SK-N-SH treated with all-trans-retinoic acid at 6 μM for 48 hours (cell line): ENCODE measurements at regions not wholly inside any gene's neighbourhood (a gene's known extent, or its start where the extent isn't known, plus 50 kb on each side); places are given as distances from the start of the nearest gene placed in this dataset.
"Not testable (repeated sequence)": the region's sequence is repeated elsewhere in the genome, so short reads cannot be mapped to it uniquely, and the experiment has no call there.

ENCODE experiments used
- ATAC-seq: fragments of 200-7000 bp; cut with Tn5 transposase; 3 replicates; pipeline ENCODE4 v1.9.1; 2020; ENCODE audit warnings: mild to moderate bottlenecking, moderate library complexity
- ARNTL ChIP-seq: fragments of 450-650 bp; formaldehyde crosslinking; IDR thresholded peaks from 2 replicates; pipeline ENCODE4 v1.5.0; 2020; ENCODE audit warnings: low read depth, mild to moderate bottlenecking, moderate library complexity, borderline replicate concordance
- BACH2 ChIP-seq: fragments of 250-450 bp; sonication (Bioruptor Pico); IDR thresholded peaks from 2 replicates; pipeline ENCODE4 v1.9.0; 2021; ENCODE audit warnings: mild to moderate bottlenecking, borderline replicate concordance
- CSDC2 ChIP-seq: fragments of 250-450 bp; sonication (Bioruptor Pico); IDR thresholded peaks from 2 replicates; pipeline ENCODE4 v1.5.0; 2020; ENCODE audit warnings: mild to moderate bottlenecking, moderate library complexity
- CSRNP3 ChIP-seq: fragments of 250-450 bp; sonication (Bioruptor Pico); IDR thresholded peaks from 2 replicates; pipeline ENCODE4 v1.5.1; 2021; ENCODE audit warnings: mild to moderate bottlenecking, moderate library complexity
- ESRRG ChIP-seq: fragments of 250-450 bp; sonication (Bioruptor Pico); IDR thresholded peaks from 2 replicates; pipeline ENCODE4 v1.6.1; 2021; ENCODE audit warnings: mild to moderate bottlenecking
- GLIS3 ChIP-seq: fragments of 250-450 bp; sonication (Bioruptor Pico); IDR thresholded peaks from 2 replicates; pipeline ENCODE4 v1.5.0; 2020; ENCODE audit warnings: mild to moderate bottlenecking, moderate library complexity
- OSR1 ChIP-seq: fragments of 250-450 bp; sonication (Bioruptor Pico); IDR thresholded peaks from 2 replicates; pipeline ENCODE4 v1.8.0; 2022; ENCODE audit warnings: moderate library complexity, mild to moderate bottlenecking, inconsistent platforms
- PATZ1 ChIP-seq: fragments of 250-450 bp; sonication (Bioruptor Pico); IDR thresholded peaks from 2 replicates; pipeline ENCODE4 v1.8.0; 2020; ENCODE audit warnings: mild to moderate bottlenecking, moderate library complexity, borderline replicate concordance
- PPARA ChIP-seq: fragments of 250-450 bp; sonication (Bioruptor Pico); IDR thresholded peaks from 2 replicates; pipeline ENCODE4 v1.5.0; 2020; ENCODE audit warnings: mild to moderate bottlenecking, borderline replicate concordance
- RARB ChIP-seq: fragments of 250-450 bp; sonication (Bioruptor Pico); IDR thresholded peaks from 2 replicates; pipeline ENCODE4 v1.8.0; 2021; ENCODE audit warnings: mild to moderate bottlenecking, moderate library complexity
- TCF4 ChIP-seq: fragments of 250-450 bp; sonication (Bioruptor Pico); IDR thresholded peaks from 2 replicates; pipeline ENCODE4 v1.8.0; 2021; ENCODE audit warnings: mild to moderate bottlenecking, moderate library complexity, borderline replicate concordance
- TOX ChIP-seq: fragments of 250-450 bp; sonication (Bioruptor Pico); IDR thresholded peaks from 2 replicates; pipeline ENCODE4 v1.8.0; 2021; ENCODE audit warnings: mild to moderate bottlenecking, moderate library complexity, borderline replicate concordance
- ZC3H10 ChIP-seq: fragments of 250-450 bp; sonication (Bioruptor Pico); IDR thresholded peaks from 2 replicates; pipeline ENCODE4 v1.5.1; 2021; ENCODE audit warnings: mild to moderate bottlenecking, moderate library complexity
- ZFP3 ChIP-seq: fragments of 250-450 bp; sonication (Bioruptor Pico); IDR thresholded peaks from 2 replicates; pipeline ENCODE4 v1.5.0; 2020; ENCODE audit warnings: mild to moderate bottlenecking, moderate library complexity
- ZFP30 ChIP-seq: fragments of 450-650 bp; formaldehyde crosslinking; IDR thresholded peaks from 2 replicates; pipeline ENCODE4 v1.5.0; 2022; ENCODE audit warnings: mild to moderate bottlenecking, moderate library complexity
- ZNF565 ChIP-seq: fragments of 450-650 bp; formaldehyde crosslinking; conservative IDR thresholded peaks from 2 replicates; pipeline ENCODE4 v1.5.0; 2020; ENCODE audit warnings: low read depth, mild to moderate bottlenecking, moderate library complexity
- ZNF70 ChIP-seq: fragments of 450-650 bp; formaldehyde crosslinking; IDR thresholded peaks from 2 replicates; pipeline ENCODE4 v1.5.0; 2020; ENCODE audit warnings: mild to moderate bottlenecking, moderate library complexity
- ZNF8 ChIP-seq: fragments of 450-650 bp; formaldehyde crosslinking; IDR thresholded peaks from 2 replicates; pipeline ENCODE4 v1.5.0; 2020; ENCODE audit warnings: mild to moderate bottlenecking, moderate library complexity
- TF ChIP-seq, protein P1 (sequence below): fragments of 250-450 bp; sonication (Bioruptor Pico); IDR thresholded peaks from 2 replicates; pipeline ENCODE4 v1.8.0; 2021; ENCODE audit warnings: low read depth, mild to moderate bottlenecking, moderate library complexity, borderline replicate concordance
- TF ChIP-seq, protein P2 (sequence below): fragments of 250-450 bp; sonication (Bioruptor Pico); IDR thresholded peaks from 2 replicates; pipeline ENCODE4 v1.5.1; 2020; ENCODE audit warnings: low read depth, mild to moderate bottlenecking, moderate library complexity
- TF ChIP-seq, protein P3 (sequence below): fragments of 250-450 bp; sonication (Bioruptor Pico); IDR thresholded peaks from 2 replicates; pipeline ENCODE4 v1.5.0; 2020; ENCODE audit warnings: mild to moderate bottlenecking, moderate library complexity

- no peak for TF ChIP-seq PPARA (CRISPR knock-in tag)
- TF ChIP-seq, protein P1, sequence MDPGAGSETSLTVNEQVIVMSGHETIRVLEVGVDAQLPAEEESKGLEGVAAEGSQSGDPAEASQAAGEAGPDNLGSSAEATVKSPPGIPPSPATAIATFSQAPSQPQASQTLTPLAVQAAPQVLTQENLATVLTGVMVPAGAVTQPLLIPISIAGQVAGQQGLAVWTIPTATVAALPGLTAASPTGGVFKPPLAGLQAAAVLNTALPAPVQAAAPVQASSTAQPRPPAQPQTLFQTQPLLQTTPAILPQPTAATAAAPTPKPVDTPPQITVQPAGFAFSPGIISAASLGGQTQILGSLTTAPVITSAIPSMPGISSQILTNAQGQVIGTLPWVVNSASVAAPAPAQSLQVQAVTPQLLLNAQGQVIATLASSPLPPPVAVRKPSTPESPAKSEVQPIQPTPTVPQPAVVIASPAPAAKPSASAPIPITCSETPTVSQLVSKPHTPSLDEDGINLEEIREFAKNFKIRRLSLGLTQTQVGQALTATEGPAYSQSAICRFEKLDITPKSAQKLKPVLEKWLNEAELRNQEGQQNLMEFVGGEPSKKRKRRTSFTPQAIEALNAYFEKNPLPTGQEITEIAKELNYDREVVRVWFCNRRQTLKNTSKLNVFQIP = no peak
- TF ChIP-seq TOX = no peak
- ATAC-seq = no peak
These were observed 98.9 kb upstream of the NANOS1 start for GRCh38 chr10:118930614-118931013.

- ATAC-seq = no peak
- no peak for TF ChIP-seq ZFP3 (CRISPR knock-in tag)
- no peak for TF ChIP-seq TOX
- TF ChIP-seq CSDC2 (CRISPR knock-in tag) = no peak
- TF ChIP-seq ZNF70 (CRISPR knock-in tag) = no peak
- TF ChIP-seq, protein P2, sequence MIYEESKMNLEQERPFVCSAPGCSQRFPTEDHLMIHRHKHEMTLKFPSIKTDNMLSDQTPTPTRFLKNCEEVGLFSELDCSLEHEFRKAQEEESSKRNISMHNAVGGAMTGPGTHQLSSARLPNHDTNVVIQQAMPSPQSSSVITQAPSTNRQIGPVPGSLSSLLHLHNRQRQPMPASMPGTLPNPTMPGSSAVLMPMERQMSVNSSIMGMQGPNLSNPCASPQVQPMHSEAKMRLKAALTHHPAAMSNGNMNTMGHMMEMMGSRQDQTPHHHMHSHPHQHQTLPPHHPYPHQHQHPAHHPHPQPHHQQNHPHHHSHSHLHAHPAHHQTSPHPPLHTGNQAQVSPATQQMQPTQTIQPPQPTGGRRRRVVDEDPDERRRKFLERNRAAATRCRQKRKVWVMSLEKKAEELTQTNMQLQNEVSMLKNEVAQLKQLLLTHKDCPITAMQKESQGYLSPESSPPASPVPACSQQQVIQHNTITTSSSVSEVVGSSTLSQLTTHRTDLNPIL (CRISPR knock-in tag) = no peak
- no peak for TF ChIP-seq ZC3H10
- no peak for TF ChIP-seq ARNTL (CRISPR knock-in tag)
- TF ChIP-seq ZFP30 (CRISPR knock-in tag) = no peak
- no peak for TF ChIP-seq ESRRG (CRISPR knock-in tag)
- no peak for TF ChIP-seq PPARA (CRISPR knock-in tag)
- no peak for TF ChIP-seq ZNF565 (CRISPR knock-in tag)
- TF ChIP-seq BACH2 (CRISPR knock-in tag) = no peak
- no peak for TF ChIP-seq GLIS3 (CRISPR knock-in tag)
- TF ChIP-seq RARB (CRISPR knock-in tag) = no peak
- no peak for TF ChIP-seq TCF4 (CRISPR knock-in tag)
- no peak for TF ChIP-seq ZNF8
- TF ChIP-seq CSRNP3 (CRISPR knock-in tag) = no peak
- TF ChIP-seq, protein P3, sequence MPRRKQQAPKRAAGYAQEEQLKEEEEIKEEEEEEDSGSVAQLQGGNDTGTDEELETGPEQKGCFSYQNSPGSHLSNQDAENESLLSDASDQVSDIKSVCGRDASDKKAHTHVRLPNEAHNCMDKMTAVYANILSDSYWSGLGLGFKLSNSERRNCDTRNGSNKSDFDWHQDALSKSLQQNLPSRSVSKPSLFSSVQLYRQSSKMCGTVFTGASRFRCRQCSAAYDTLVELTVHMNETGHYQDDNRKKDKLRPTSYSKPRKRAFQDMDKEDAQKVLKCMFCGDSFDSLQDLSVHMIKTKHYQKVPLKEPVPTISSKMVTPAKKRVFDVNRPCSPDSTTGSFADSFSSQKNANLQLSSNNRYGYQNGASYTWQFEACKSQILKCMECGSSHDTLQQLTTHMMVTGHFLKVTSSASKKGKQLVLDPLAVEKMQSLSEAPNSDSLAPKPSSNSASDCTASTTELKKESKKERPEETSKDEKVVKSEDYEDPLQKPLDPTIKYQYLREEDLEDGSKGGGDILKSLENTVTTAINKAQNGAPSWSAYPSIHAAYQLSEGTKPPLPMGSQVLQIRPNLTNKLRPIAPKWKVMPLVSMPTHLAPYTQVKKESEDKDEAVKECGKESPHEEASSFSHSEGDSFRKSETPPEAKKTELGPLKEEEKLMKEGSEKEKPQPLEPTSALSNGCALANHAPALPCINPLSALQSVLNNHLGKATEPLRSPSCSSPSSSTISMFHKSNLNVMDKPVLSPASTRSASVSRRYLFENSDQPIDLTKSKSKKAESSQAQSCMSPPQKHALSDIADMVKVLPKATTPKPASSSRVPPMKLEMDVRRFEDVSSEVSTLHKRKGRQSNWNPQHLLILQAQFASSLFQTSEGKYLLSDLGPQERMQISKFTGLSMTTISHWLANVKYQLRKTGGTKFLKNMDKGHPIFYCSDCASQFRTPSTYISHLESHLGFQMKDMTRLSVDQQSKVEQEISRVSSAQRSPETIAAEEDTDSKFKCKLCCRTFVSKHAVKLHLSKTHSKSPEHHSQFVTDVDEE (CRISPR knock-in tag) = no peak
- TF ChIP-seq, all 23 proteins: peak for 0
These were observed 98.1 kb upstream of the NANOS1 start for GRCh38 chr10:118931436-118931835.

- not testable (repeated sequence) for ATAC-seq
These were observed 97.4 kb upstream of the NANOS1 start for GRCh38 chr10:118932154-118932553.

GRCh38 chr10:118937226-118937625 is 92.3 kb upstream of the NANOS1 start:
- ATAC-seq = no peak
- TF ChIP-seq ESRRG (CRISPR knock-in tag) = no peak
- no peak for TF ChIP-seq CSDC2 (CRISPR knock-in tag)
- no peak for TF ChIP-seq ZFP3 (CRISPR knock-in tag)
- no peak for TF ChIP-seq ZNF565 (CRISPR knock-in tag)
- TF ChIP-seq RARB (CRISPR knock-in tag) = no peak
- no peak for TF ChIP-seq OSR1 (CRISPR knock-in tag)
- TF ChIP-seq BACH2 (CRISPR knock-in tag) = no peak
- TF ChIP-seq, protein P3 (CRISPR knock-in tag) = no peak
- no peak for TF ChIP-seq CSRNP3 (CRISPR knock-in tag)
- TF ChIP-seq, protein P2 (CRISPR knock-in tag) = no peak
- no peak for TF ChIP-seq TCF4 (CRISPR knock-in tag)
- no peak for TF ChIP-seq PPARA (CRISPR knock-in tag)
- no peak for TF ChIP-seq PATZ1 (CRISPR knock-in tag)
